ENCODE measurements at regions not wholly inside any gene's neighbourhood (a gene's known extent, or its start where the extent isn't known, plus 50 kb on each side); places are given as distances from the start of the nearest gene placed in this dataset.

GRCh38 chr17:13761038-13761603 is 159.4 kb upstream of the HS3ST3A1 start:
- TF ChIP-seq CTCF (IDR thresholded peaks at IDR 0.05 in 8 of 11, conservative IDR thresholded peaks at IDR 0.05 in 3 of 11) (no peak), POLR2A (IDR thresholded peaks at IDR 0.05) (no peak), POLR2AphosphoS5 (IDR thresholded peaks at IDR 0.05) (no peak)
